ENCODE measurements at regions not wholly inside any gene's neighbourhood (a gene's known extent, or its start where the extent isn't known, plus 50 kb on each side); places are given as distances from the start of the nearest gene placed in this dataset.

- no peak for DNase-seq (ENCODE audit: low spot score)
Measured at GRCh38 chr2:128437204-128437565, 118.5 kb upstream of the HS6ST1 start.

GRCh38 chr2:128438091-128438490 is 119.4 kb upstream of the HS6ST1 start:
- DNase-seq (ENCODE audit: low spot score) = no peak

- DNase-seq (ENCODE audit: low spot score) = no peak
Measured at GRCh38 chr2:128438586-128438985, 119.9 kb upstream of the HS6ST1 start.

GRCh38 chr2:128439031-128439790 is 120.5 kb upstream of the HS6ST1 start:
- no peak for DNase-seq (ENCODE audit: low spot score)

- DNase-seq (ENCODE audit: low spot score) = no peak
Measured at GRCh38 chr2:128439791-128440665, 121.4 kb upstream of the HS6ST1 start.

- DNase-seq (ENCODE audit: low spot score) = no peak
Measured at GRCh38 chr2:128440666-128441340, 122.1 kb upstream of the HS6ST1 start.

- no peak for DNase-seq (ENCODE audit: low spot score)
Measured at GRCh38 chr2:128441341-128442052, 122.8 kb upstream of the HS6ST1 start.

- no peak for DNase-seq (ENCODE audit: low spot score)
Measured at GRCh38 chr2:128442053-128442751, 123.5 kb upstream of the HS6ST1 start.

GRCh38 chr2:128442891-128443302 is 124.2 kb upstream of the HS6ST1 start:
- no peak for DNase-seq (ENCODE audit: low spot score)

GRCh38 chr2:128444121-128444771 is 125.6 kb upstream of the HS6ST1 start:
- DNase-seq (ENCODE audit: low spot score) = no peak

- DNase-seq (ENCODE audit: low spot score) = no peak
Measured at GRCh38 chr2:128444816-128445522, 126.3 kb upstream of the HS6ST1 start.

GRCh38 chr2:128445523-128445900 is 126.8 kb upstream of the HS6ST1 start:
- DNase-seq (ENCODE audit: low spot score) = no peak

GRCh38 chr2:128446049-128446873 is 127.6 kb upstream of the HS6ST1 start:
- no peak for DNase-seq (ENCODE audit: low spot score)

GRCh38 chr2:128446874-128447537 is 128.3 kb upstream of the HS6ST1 start:
- DNase-seq (ENCODE audit: low spot score) = no peak

GRCh38 chr2:128447538-128447995 is 128.9 kb upstream of the HS6ST1 start:
- no peak for DNase-seq (ENCODE audit: low spot score)

- no peak for DNase-seq (ENCODE audit: low spot score)
Measured at GRCh38 chr2:128448331-128449225, 129.9 kb upstream of the HS6ST1 start.

GRCh38 chr2:128449226-128450061 is 130.8 kb upstream of the HS6ST1 start:
- DNase-seq (ENCODE audit: low spot score) = no peak

All from activated CD4-positive, alpha-beta T cell treated with anti-CD3 and anti-CD28 coated beads, Interleukin-2, Interleukin-4, amounts not matched to agents 100 ng/mL and 50 ng/mL, durations not matched to agents 16 hours and 8 hours (primary cell).